AG10803 (cell line): ENCODE measurements at regions not wholly inside any gene's neighbourhood (a gene's known extent, or its start where the extent isn't known, plus 50 kb on each side); places are given as distances from the start of the nearest gene placed in this dataset.
"Not testable (repeated sequence)": the region's sequence is repeated elsewhere in the genome, so short reads cannot be mapped to it uniquely, and the experiment has no call there.

Experiments used
- DNase-seq: peaks from one replicate; pipeline ENCODE4 v3.0.0; 2010; ENCODE audit warnings: low read depth
- H3K4me3 ChIP-seq: 2 replicates; pipeline ENCODE4 v1.5.1; 2011; ENCODE audit warnings: mild to moderate bottlenecking, low read length, control low read depth
- CTCF ChIP-seq: conservative IDR thresholded peaks from 2 replicates; pipeline ENCODE4 v1.5.1; 2011; ENCODE audit warnings: mild to moderate bottlenecking, low read length, control low read depth, inconsistent platforms

DNA sequence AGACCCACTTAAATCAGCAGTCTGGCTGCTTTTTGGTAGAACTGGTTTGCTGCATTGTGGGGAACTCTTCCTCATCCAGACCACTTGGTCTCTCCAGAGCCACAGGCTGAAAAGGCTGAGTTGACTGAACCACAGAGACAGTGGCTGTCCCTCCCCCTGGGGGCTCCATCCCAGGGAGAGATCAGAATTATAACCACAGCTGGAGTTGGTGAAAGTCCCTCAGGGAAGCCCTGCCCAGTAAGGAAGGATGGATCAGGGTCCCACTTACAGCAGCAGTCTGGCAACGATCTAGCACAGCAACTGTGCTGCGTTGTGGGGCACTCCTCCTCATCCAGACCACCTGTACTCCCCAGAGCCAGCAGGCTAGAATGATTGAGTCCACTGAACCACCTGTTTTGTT is 212.7 kb downstream of the SOX3 start:
- no peak for TF ChIP-seq CTCF
- DNase-seq, result no peak
- no peak overlapping the region for H3K4me3 ChIP-seq

DNA sequence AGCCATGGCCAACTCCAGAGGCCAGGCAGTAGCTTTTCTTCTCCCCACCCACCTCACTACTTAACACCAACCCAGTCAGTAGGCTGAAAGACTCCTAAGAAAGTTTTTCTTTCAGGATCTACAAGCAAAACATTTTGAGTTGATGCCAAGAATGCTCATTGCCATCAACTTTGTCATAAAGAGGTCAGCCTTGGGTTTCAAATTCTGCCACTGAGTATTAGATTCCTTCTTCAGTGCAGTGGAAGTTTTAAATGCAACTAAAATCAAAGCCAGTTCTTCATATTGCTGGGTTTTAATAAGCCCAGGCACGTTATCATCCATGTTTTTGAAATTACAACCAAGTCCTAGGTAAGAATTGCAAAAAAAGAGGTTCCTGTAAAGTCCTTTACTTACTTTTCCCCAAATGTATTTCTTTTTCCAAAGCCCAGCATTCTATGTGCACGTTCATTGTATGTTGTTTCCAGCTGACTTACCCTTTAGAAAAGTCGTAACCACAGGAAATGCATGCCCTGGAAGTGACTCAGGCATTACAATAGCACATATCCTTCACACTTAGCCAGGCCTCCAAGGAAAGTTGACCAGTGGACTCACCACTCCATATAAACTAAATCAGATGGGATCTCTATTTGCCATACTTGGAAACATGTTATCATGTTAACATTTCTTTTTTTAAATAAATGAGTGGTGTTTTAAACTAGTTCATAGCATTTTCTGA is 229.9 kb downstream of the SOX3 start:
- H3K4me3 ChIP-seq, result no peak overlapping the region
- DNase-seq, result peak; percentile 73
- TF ChIP-seq CTCF, result no peak

DNA sequence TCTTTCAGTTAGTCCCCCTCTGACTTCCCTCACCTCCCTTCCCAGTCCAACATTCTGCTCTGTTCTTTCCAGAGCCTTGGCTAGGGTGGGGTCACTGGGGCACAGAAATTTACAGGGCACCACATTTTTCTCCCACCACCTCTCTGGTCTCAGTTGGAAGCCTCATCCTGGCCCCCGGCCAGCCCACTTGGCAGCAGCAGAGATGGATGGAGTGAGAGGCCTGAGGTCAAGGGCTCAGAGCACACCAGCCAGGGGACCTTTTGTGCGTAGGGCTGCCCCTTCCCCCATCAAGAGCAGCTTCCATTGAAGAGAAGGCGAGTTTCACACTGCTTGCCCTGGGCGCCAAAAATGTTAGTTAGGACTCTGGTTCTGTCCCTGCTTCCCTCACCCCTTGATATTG is 230.9 kb downstream of the SOX3 start:
- no peak for DNase-seq
- no peak for TF ChIP-seq CTCF
- H3K4me3 ChIP-seq, result no peak overlapping the region

GRCh38 chrX:140250391-140250790 is 254.5 kb downstream of the SOX3 start:
- no peak for TF ChIP-seq CTCF
- H3K4me3 ChIP-seq, result no peak overlapping the region
- DNase-seq, result no peak

DNA sequence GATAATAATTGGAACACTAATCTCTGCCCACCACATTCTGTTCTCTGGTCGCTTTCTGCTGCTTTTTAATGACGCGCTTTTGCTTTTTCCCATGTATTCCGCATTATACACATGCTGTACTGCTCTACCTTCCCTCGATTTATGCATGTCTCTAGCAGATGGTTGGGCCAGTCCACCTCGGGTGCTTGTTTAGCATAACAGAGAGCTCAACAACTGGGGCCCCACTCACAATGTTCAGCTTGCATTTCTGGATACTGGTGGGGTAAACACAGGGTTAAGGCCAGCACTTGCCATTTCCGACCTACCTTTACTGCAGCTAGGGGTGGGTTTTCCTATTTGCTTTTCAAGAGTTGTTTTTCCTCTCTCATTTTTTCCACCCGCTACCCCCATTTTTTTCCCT is 255.8 kb downstream of the SOX3 start:
- DNase-seq, result no peak
- no peak overlapping the region for H3K4me3 ChIP-seq
- TF ChIP-seq CTCF, result no peak

GRCh38 chrX:140229191-140229590 is 263.9 kb upstream of the CXorf66 start:
- no peak for TF ChIP-seq CTCF
- no peak for DNase-seq
- H3K4me3 ChIP-seq, result no peak overlapping the region

DNA sequence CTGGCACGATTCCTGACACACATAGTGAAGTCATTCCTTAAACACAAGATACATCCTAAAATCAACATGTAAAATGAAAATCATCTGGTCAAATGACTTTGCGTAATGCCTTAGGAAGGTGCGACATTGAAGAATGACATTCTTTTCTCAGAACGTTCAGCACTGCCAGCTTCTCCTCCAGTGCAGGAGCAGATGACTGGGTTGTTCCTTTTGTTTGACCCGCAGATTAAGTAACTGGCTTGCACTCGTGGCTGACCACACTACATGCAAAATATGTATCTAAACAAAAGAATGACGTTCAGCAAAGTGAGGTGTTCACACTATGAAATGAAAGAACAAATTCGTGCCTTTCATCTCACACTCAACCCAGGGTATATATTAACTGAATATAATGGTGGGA is 260.7 kb upstream of the CXorf66 start:
- H3K4me3 ChIP-seq, result not testable (repeated sequence)
- peak; percentile 1 for DNase-seq

DNA sequence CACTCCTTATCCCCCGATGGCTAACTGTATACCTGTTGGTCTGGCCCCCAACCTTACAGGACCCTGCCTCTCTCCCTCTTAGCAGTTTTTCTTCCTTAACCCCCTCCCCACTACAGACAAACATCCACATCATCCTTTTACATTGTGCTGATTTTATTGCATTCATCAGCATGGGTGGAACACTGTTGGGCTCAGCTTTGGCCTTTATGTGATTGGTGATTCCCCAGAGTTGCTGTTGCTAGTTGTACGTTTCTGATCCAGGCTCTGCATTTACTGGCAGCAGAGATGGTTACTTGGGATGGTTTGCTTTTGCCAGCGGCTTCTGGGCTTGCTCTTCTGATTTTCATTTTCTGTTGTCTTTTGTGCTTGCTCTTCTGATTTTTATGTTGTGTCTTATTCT is 250.6 kb upstream of the CXorf66 start:
- DNase-seq, H3K4me3 ChIP-seq: not testable (repeated sequence)

- DNase-seq, H3K4me3 ChIP-seq: not testable (repeated sequence)
Measured at GRCh38 chrX:140214518-140214917, 249.2 kb upstream of the CXorf66 start.
